SK-N-SH (cell line): ENCODE measurements at regions not wholly inside any gene's neighbourhood (a gene's known extent, or its start where the extent isn't known, plus 50 kb on each side); places are given as distances from the start of the nearest gene placed in this dataset.

Experiments
- CTCF ChIA-PET: fragments of 300-600, 350-600 bp; formaldehyde crosslinking; extraction: SDS; loops from one replicate; lab custom pipeline; 2021; lab: Yijun Ruan, JAX
- POLR2A ChIA-PET: fragments of 350-600 bp; sonication (Branson Sonifier 250); formaldehyde crosslinking; extraction: SDS; loops from one replicate; lab custom pipeline; 2020; ENCODE audit warnings: antibody characterized with exemption, inconsistent platforms; lab: Yijun Ruan, JAX
- DNase-seq: peaks from one replicate; pipeline ENCODE4 v3.0.0; 2012
- H2AFZ ChIP-seq: fragments of 200-600 bp; sonication (generic); 2 replicates; pipeline ENCODE4 v1.8.1; 2016; ENCODE audit warnings: antibody characterized with exemption, mild to moderate bottlenecking, low read depth
- H3F3A ChIP-seq: fragments of 200-600 bp; sonication (generic); replicated peaks from 2 replicates; pipeline ENCODE3; 2016; ENCODE audit warnings: antibody characterized with exemption, mild to moderate bottlenecking; ENCODE audit not compliant: insufficient read depth
- H3K27ac ChIP-seq, 2 experiments: fragments of 200-500 bp in 1 of 2; fragments of 200-600 bp in 1 of 2; sonication (Bioruptor generic) in 1 of 2; sonication (generic), shearing (Covaris generic) in 1 of 2; 2 replicates each; pipeline versions ENCODE4 v1.5.1 to v1.6.1; 2014 to 2016; ENCODE audit warnings: low read depth in 2 of 2, inconsistent platforms in 1 of 2, low read length in 1 of 2, mild to moderate bottlenecking in 1 of 2, mixed read lengths in 1 of 2
- H3K27me3 ChIP-seq: fragments of 200-600 bp; sonication (generic), shearing (Covaris generic); 2 replicates; pipeline ENCODE4 v1.6.1; 2016; ENCODE audit warnings: mixed run types; ENCODE audit not compliant: insufficient read depth
- H3K36me3 ChIP-seq, 2 experiments: fragments of 200-500 bp in 1 of 2; fragments of 200-600 bp in 1 of 2; sonication (Bioruptor generic) in 1 of 2; sonication (generic) in 1 of 2; replicated peaks in 1 of 2; 2 replicates each; pipeline versions ENCODE3 to v1.5.1; 2014 to 2016; ENCODE audit warnings: low read length in 1 of 2, mild to moderate bottlenecking in 1 of 2; ENCODE audit not compliant: insufficient read depth in 2 of 2, control insufficient read depth in 1 of 2
- H3K4me1 ChIP-seq, 2 experiments: fragments of 200-500 bp in 1 of 2; fragments of 200-600 bp in 1 of 2; sonication (Bioruptor generic) in 1 of 2; sonication (generic), shearing (Covaris generic) in 1 of 2; 2 replicates each; pipeline versions ENCODE4 v1.5.1 to v1.6.1; 2014 to 2016; ENCODE audit warnings: low read depth in 1 of 2, low read length in 1 of 2, mixed run types in 1 of 2; ENCODE audit not compliant: insufficient read depth in 2 of 2, control insufficient read depth in 1 of 2
- H3K4me2 ChIP-seq: fragments of 200-600 bp; sonication (generic), shearing (Covaris generic); 2 replicates; pipeline ENCODE4 v1.6.1; 2017; ENCODE audit warnings: mixed run types
- H3K4me3 ChIP-seq, 2 experiments: fragments of 200-500 bp in 1 of 2; fragments of 200-600 bp in 1 of 2; sonication (Bioruptor generic) in 1 of 2; sonication (generic), shearing (Covaris generic) in 1 of 2; 2 replicates each; pipeline versions ENCODE4 v1.5.1 to v1.8.1; 2014 to 2016; ENCODE audit warnings: low read depth in 2 of 2, inconsistent platforms in 1 of 2, low read length in 1 of 2, mild to moderate bottlenecking in 1 of 2, mixed read lengths in 1 of 2, moderate library complexity in 1 of 2
- H3K79me2 ChIP-seq: fragments of 200-600 bp; sonication (generic); 2 replicates; pipeline ENCODE4 v1.8.1; 2017; ENCODE audit warnings: mild to moderate bottlenecking; ENCODE audit not compliant: insufficient read depth
- H3K9ac ChIP-seq: fragments of 200-600 bp; sonication (generic); 2 replicates; pipeline ENCODE4 v1.6.1; 2017; ENCODE audit warnings: mixed run types
- H3K9me2 ChIP-seq: fragments of 200-600 bp; sonication (generic); 2 replicates; pipeline ENCODE4 v1.6.1; 2017; ENCODE audit warnings: mixed run types
- H3K9me3 ChIP-seq: fragments of 200-600 bp; sonication (generic); 2 replicates; pipeline ENCODE4 v1.6.1; 2017; ENCODE audit warnings: mixed run types, mild to moderate bottlenecking, moderate library complexity
- H4K20me1 ChIP-seq: fragments of 200-600 bp; sonication (generic); 2 replicates; pipeline ENCODE4 v1.6.1; 2017; ENCODE audit warnings: mild to moderate bottlenecking, mixed run types; ENCODE audit not compliant: insufficient read depth
- EP300 ChIP-seq, 2 experiments: IDR thresholded peaks; 2 replicates each; pipeline versions ENCODE4 v1.4.0 to v1.6.1; 2012; ENCODE audit warnings: borderline replicate concordance in 1 of 2, low read depth in 1 of 2, low read length in 1 of 2
- EZH2phosphoT487 ChIP-seq: fragments of 200-600 bp; sonication (generic); IDR thresholded peaks from 2 replicates; pipeline ENCODE4 v1.6.1; 2017; ENCODE audit warnings: low read depth, mixed run types, mild to moderate bottlenecking, antibody characterized with exemption, moderate library complexity, borderline replicate concordance
- FOSL2 ChIP-seq: IDR thresholded peaks from 2 replicates; pipeline ENCODE4 v1.4.0; 2012; ENCODE audit warnings: low read depth, mild to moderate bottlenecking, moderate library complexity, borderline replicate concordance
- FOXM1 ChIP-seq: IDR thresholded peaks from 2 replicates; pipeline ENCODE4 v1.4.0; 2012; ENCODE audit warnings: low read depth, mild to moderate bottlenecking
- GABPA ChIP-seq: IDR thresholded peaks from 2 replicates; pipeline ENCODE4 v1.4.0; 2012; ENCODE audit warnings: low read depth, mild to moderate bottlenecking
- MXI1 ChIP-seq: IDR thresholded peaks from 2 replicates; pipeline ENCODE4 v1.6.1; 2012; ENCODE audit warnings: mild to moderate bottlenecking, low read depth, low read length, improper control_type of control experiment
- PBX3 ChIP-seq: IDR thresholded peaks from 2 replicates; pipeline ENCODE4; 2012
- POLR2AphosphoS5 ChIP-seq: IDR thresholded peaks from 2 replicates; pipeline ENCODE4 v1.6.1; 2012; ENCODE audit warnings: low read depth, low read length
- RAD21 ChIP-seq: IDR thresholded peaks from 2 replicates; pipeline ENCODE4 v1.6.1; 2012; ENCODE audit warnings: mild to moderate bottlenecking, low read length
- RCOR1 ChIP-seq: fragments of 150-350 bp; IDR thresholded peaks from 2 replicates; pipeline ENCODE4 v1.6.1; 2017; ENCODE audit warnings: antibody characterized with exemption, low read length
- RFX5 ChIP-seq: IDR thresholded peaks from 2 replicates; pipeline ENCODE4 v1.6.1; 2012; ENCODE audit warnings: mild to moderate bottlenecking, improper control_type of control experiment, low read length
- SMC3 ChIP-seq: IDR thresholded peaks from 2 replicates; pipeline ENCODE4 v1.6.1; 2012; ENCODE audit warnings: low read depth, low read length, improper control_type of control experiment
- TEAD4 ChIP-seq: IDR thresholded peaks from 2 replicates; pipeline ENCODE4 v1.4.0; 2012; ENCODE audit warnings: mild to moderate bottlenecking, borderline replicate concordance; ENCODE audit not compliant: insufficient read depth
- USF2 ChIP-seq: fragments of 150-350 bp; IDR thresholded peaks from 2 replicates; pipeline ENCODE4 v1.6.1; 2017; ENCODE audit warnings: antibody characterized with exemption, low read length, low read depth, borderline replicate concordance
- YY1 ChIP-seq: IDR thresholded peaks from 2 replicates; pipeline ENCODE4 v1.4.0; 2012; ENCODE audit warnings: low read depth, mild to moderate bottlenecking
- WGBS: methylation state at CpG from one replicate; pipeline ENCODE4 v1.1.6; 2017; ENCODE audit warnings: low lambda C conversion rate; 5-methylcytosine and 5-hydroxymethylcytosine counted together

GRCh38 chr12:71282020-71282419 lies 124.2 kb upstream of the TSPAN8 start:
- CTCF ChIA-PET, result no interaction called here
- H3K36me3 ChIP-seq, result no peaks in the 10 kb centered on the region
- H3F3A ChIP-seq, result no peaks in the 10 kb centered on the region
- no peak overlapping the region for H3K4me3 ChIP-seq
- H3K27me3 ChIP-seq, result no peaks in the 10 kb centered on the region
- no peak overlapping the region for H3K27ac ChIP-seq
- H4K20me1 ChIP-seq, result no peaks in the 10 kb centered on the region
- H3K9me3 ChIP-seq, result no peaks in the 10 kb centered on the region
- H3K79me2 ChIP-seq, result no peaks in the 10 kb centered on the region
- 30% methylated on average over 4 of the region's 4 CpGs for WGBS
- H3K4me1 ChIP-seq, result no peaks in the 10 kb centered on the region
- no peak for DNase-seq
- POLR2A ChIA-PET, result no interaction called here
- no peak overlapping the region for H3K4me2 ChIP-seq
- TF ChIP-seq USF2 (no peak), RCOR1 (no peak), YY1 (no peak), RFX5 (no peak), MXI1 (no peak), SMC3 (no peak), GABPA (no peak), FOXM1 (no peak), POLR2AphosphoS5 (no peak), EP300 (IDR thresholded peaks at IDR 0.05; ENCODE audit: borderline replicate concordance in 1 of 2, low read depth in 1 of 2, low read length in 1 of 2) (no peak), TEAD4 (no peak), PBX3 (no peak), EZH2phosphoT487 (no peak), RAD21 (no peak)
- no peak overlapping the region for H2AFZ ChIP-seq
- no peaks in the 10 kb centered on the region for H3K9me2 ChIP-seq
- H3K9ac ChIP-seq, result no peak overlapping the region

- CTCF ChIA-PET, result no interaction called here
- POLR2A ChIA-PET, result no interaction called here
- Histone ChIP-seq H3K9me2 (no peaks in the 10 kb centered on the region), H4K20me1 (no peaks in the 10 kb centered on the region), H3K27me3 (no peaks in the 10 kb centered on the region), H3K4me3 (no peak overlapping the region), H2AFZ (no peak overlapping the region), H3K27ac (no peak overlapping the region), H3K36me3 (no peaks in the 10 kb centered on the region), H3K79me2 (no peaks in the 10 kb centered on the region), H3K9ac (no peak overlapping the region), H3F3A (no peaks in the 10 kb centered on the region), H3K9me3 (no peaks in the 10 kb centered on the region), H3K4me2 (no peak overlapping the region), H3K4me1 (no peaks in the 10 kb centered on the region)
- WGBS, result 38% methylated on average over 2 of the region's 2 CpGs
- DNase-seq, result no peak
- TF ChIP-seq FOSL2 (no peak), RCOR1 (no peak), EZH2phosphoT487 (no peak), YY1 (no peak)
Observed at GRCh38 chr12:71281425-71281824, 123.6 kb upstream of the TSPAN8 start.
